Ishikawa (cell line): ENCODE measurements at regions not wholly inside any gene's neighbourhood (a gene's known extent, or its start where the extent isn't known, plus 50 kb on each side); places are given as distances from the start of the nearest gene placed in this dataset.

Experiments used
- CEBPB ChIP-seq: IDR thresholded peaks from 2 replicates; pipeline ENCODE4 v1.6.1; 2012
- CREB1 ChIP-seq: IDR thresholded peaks from 2 replicates; pipeline ENCODE4 v1.6.1; 2012; ENCODE audit warnings: low read depth
- NFIC ChIP-seq: IDR thresholded peaks from 2 replicates; pipeline ENCODE4 v1.6.1; 2012
- TAF1 ChIP-seq: IDR thresholded peaks from 2 replicates; pipeline ENCODE4 v1.6.1; 2012; ENCODE audit warnings: low read depth, mild to moderate bottlenecking
- TCF12 ChIP-seq: IDR thresholded peaks from 2 replicates; pipeline ENCODE4 v1.6.1; 2012; ENCODE audit warnings: low read depth
- TEAD4 ChIP-seq: IDR thresholded peaks from 2 replicates; pipeline ENCODE4 v1.6.1; 2012
- YY1 ChIP-seq: IDR thresholded peaks from 2 replicates; pipeline ENCODE4 v1.6.1; 2012; ENCODE audit warnings: low read depth
- ZBTB7A ChIP-seq: IDR thresholded peaks from 2 replicates; pipeline ENCODE4 v1.6.1; 2012; ENCODE audit warnings: low read depth
- TF ChIP-seq, protein P1 (sequence below): IDR thresholded peaks from 2 replicates; pipeline ENCODE4 v1.6.1; 2012; ENCODE audit warnings: low read depth, mild to moderate bottlenecking
- TF ChIP-seq, protein P2 (sequence below): IDR thresholded peaks from 2 replicates; pipeline ENCODE4 v1.6.1; 2012

DNA sequence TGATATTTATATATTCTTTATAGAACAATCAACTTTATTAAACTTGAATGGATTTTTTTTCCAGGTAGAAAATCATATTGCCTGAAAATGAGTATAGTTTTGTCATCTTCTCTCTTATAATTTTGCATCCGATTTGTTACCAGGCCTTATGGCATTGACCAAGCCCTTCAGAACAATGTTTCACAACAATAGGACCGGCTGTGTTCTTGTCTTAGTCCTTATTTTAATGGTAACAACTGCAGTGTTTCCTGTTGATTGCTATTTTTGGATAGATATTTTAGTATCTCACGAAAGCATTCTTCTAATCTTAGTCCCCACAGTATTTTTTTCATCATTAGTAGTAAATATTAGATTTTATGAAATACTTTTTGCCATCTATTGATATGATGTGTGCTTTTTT lies 88.1 kb upstream of the ANKRD34C start:
- no peak for TF ChIP-seq TEAD4
- TF ChIP-seq NFIC: no peak
- TF ChIP-seq CEBPB: no peak
- TF ChIP-seq TAF1: no peak
- TF ChIP-seq, protein P1, sequence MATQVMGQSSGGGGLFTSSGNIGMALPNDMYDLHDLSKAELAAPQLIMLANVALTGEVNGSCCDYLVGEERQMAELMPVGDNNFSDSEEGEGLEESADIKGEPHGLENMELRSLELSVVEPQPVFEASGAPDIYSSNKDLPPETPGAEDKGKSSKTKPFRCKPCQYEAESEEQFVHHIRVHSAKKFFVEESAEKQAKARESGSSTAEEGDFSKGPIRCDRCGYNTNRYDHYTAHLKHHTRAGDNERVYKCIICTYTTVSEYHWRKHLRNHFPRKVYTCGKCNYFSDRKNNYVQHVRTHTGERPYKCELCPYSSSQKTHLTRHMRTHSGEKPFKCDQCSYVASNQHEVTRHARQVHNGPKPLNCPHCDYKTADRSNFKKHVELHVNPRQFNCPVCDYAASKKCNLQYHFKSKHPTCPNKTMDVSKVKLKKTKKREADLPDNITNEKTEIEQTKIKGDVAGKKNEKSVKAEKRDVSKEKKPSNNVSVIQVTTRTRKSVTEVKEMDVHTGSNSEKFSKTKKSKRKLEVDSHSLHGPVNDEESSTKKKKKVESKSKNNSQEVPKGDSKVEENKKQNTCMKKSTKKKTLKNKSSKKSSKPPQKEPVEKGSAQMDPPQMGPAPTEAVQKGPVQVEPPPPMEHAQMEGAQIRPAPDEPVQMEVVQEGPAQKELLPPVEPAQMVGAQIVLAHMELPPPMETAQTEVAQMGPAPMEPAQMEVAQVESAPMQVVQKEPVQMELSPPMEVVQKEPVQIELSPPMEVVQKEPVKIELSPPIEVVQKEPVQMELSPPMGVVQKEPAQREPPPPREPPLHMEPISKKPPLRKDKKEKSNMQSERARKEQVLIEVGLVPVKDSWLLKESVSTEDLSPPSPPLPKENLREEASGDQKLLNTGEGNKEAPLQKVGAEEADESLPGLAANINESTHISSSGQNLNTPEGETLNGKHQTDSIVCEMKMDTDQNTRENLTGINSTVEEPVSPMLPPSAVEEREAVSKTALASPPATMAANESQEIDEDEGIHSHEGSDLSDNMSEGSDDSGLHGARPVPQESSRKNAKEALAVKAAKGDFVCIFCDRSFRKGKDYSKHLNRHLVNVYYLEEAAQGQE: no peak
- no peak for TF ChIP-seq TCF12
- TF ChIP-seq, protein P2, sequence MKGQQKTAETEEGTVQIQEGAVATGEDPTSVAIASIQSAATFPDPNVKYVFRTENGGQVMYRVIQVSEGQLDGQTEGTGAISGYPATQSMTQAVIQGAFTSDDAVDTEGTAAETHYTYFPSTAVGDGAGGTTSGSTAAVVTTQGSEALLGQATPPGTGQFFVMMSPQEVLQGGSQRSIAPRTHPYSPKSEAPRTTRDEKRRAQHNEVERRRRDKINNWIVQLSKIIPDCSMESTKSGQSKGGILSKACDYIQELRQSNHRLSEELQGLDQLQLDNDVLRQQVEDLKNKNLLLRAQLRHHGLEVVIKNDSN: no peak
- no peak for TF ChIP-seq YY1
- TF ChIP-seq ZBTB7A: no peak
- TF ChIP-seq CREB1: no peak
